ENCODE measurements at regions not wholly inside any gene's neighbourhood (a gene's known extent, or its start where the extent isn't known, plus 50 kb on each side); places are given as distances from the start of the nearest gene placed in this dataset.
A peak's percentile ranks its signal among the peaks of the same experiment; 100 is the strongest.

DNA sequence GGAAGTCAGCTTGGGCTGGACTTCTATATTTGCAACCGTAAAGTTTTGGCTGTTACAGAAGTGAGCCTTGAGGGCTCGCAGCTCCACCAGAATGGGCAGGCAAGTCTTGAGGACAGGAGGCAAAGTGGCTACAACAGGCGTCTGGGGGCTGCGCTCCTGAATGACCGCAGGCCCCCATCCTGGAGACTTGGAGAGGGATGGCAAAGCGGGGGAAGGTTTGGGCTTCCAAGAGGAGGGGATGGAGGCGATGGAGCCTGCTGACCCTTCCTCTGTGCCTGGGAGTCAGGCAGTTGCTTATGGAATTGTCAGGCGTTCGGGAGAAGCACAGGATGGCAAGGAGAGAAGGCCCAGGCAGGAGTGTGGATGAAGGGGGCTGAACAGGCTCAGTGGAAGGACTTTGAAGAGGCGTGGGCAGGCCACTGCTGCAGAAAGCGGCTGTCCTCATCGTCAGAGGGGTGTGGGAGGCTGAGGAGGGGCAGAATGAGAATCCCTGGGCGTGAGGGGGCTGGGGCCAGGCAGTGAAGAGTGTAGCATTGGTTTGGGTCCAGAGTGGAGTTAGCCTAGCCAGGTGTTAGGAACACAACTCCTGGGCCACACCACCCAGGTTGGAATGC lies 72.3 kb downstream of the INHBB start:
- 73 to 100% (median 90%) methylated on average over 1 to 4 of the region's 13 CpGs; no CpG with 5 or more reads in 5 of the 10 experiments for WGBS, 10 experiments
- no peak for ATAC-seq (replicated peaks in 6 of 8)
- no peak overlapping the region for H3K4me3 ChIP-seq
- in situ Hi-C loops (cut with MboI; ENCODE audit: low pct_unique_long_range_greater_than_20kb in 2 of 9, low sequenced_read_pairs in 9 of 9, unreplicated experiment in 9 of 9) = no loop called here
- peaks cover 0 to 4% of the 10 kb centered on the region in 2 donors for H3K4me1 ChIP-seq (replicated peaks in 1 of 2)
- no peak overlapping the region for H3K27ac ChIP-seq

DNA sequence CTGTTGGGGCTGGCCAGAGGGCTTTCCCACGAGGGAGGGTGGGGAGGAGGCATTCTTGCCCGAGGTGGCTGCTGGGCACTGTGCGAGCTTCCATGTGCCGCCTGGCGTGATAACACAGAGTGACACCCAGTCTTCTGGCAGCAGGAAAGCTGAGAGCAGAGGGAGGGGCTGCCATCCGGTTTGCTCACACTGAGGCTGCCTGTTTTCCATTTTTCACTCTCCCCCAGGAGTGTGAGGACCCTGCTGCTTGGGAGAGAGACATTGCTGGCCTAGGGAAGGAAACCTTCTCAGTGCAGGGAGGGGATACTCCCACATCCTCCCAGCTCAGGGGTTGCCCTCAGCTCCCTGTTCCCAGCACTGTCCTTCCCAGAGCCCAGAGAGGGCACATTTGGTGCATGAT lies 73.1 kb downstream of the INHBB start:
- ATAC-seq (replicated peaks in 6 of 8) = peak; percentile 41 to 90 (median 76)
- Histone ChIP-seq H3K4me3 (no peak overlapping the region), H3K4me1 (replicated peaks in 1 of 2) (peaks cover 0 to 4% of the 10 kb centered on the region in 2 donors), H3K27ac (no peak overlapping the region)
- WGBS, 10 experiments = 0 to 62% (median 0%) methylated on average over 1 to 4 of the region's 6 CpGs; no CpG with 5 or more reads in 7 of the 10 experiments
- in situ Hi-C loops (cut with MboI; ENCODE audit: low pct_unique_long_range_greater_than_20kb in 2 of 9, low sequenced_read_pairs in 9 of 9, unreplicated experiment in 9 of 9) = no loop called here

DNA sequence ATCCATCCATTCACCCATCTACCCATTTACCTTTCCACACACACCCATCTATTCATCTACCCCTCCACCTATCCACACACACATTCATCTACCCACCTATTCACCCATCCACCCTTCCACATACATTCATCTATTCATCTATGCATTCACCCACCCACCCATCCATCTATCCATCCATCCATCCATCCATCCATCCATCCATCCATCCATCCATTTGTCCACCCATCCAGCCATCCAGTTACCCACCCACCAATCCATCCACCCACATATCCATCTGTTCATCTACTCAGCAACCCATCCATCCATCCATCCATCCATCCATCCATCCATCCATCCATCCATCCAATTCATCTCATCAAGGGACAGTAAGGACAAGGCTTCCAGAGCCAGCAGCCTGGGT lies 74.0 kb downstream of the INHBB start:
- peaks cover 0 to 4% of the 10 kb centered on the region in 2 donors for H3K4me1 ChIP-seq (replicated peaks in 1 of 2)
- ATAC-seq (replicated peaks in 6 of 8) = no peak
- H3K4me3 ChIP-seq = no peak overlapping the region
- no peak overlapping the region for H3K27ac ChIP-seq
- in situ Hi-C loops (cut with MboI; ENCODE audit: low pct_unique_long_range_greater_than_20kb in 2 of 9, low sequenced_read_pairs in 9 of 9, unreplicated experiment in 9 of 9) = no loop called here

DNA sequence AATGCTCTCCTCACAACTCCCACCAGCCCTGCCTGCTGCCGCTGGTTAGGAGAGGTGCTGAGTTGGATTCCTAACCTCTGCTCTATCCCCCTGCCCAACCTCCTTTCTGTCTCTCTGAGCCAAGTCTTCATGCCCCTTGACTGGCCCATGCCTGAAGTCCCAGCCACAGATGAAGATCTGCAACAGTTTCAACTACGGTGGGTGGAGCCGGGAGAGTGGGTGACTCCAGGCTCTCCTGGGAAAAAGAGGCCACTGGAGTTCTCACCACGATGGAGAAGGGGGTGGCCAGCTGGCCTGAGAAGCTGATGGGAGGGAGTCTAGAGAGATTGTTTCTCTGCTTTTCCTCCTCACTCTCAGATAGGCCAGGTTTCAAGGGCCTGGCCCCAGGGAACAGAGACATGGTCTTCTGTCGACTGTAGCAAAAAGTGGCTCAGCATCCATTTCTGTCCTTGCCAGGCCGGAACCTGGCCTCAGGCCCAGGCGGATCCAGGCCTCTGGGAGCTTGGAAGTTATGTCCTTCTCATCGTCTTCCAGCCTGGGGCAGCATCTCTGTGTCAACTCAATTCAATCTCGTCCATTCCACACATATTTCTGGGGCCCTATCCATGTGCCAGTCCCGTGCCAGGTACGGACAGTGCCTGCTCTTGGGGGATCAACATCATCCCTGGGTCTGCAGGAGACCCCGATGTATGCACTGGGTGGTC lies 75.3 kb downstream of the INHBB start:
- WGBS, 10 experiments = 33 to 100% (median 83%) methylated on average over 1 to 6 of the region's 12 CpGs; no CpG with 5 or more reads in 2 of the 10 experiments
- no peak overlapping the region for H3K27ac ChIP-seq
- H3K4me3 ChIP-seq = no peak overlapping the region
- in situ Hi-C loops (cut with MboI; ENCODE audit: low pct_unique_long_range_greater_than_20kb in 2 of 9, low sequenced_read_pairs in 9 of 9, unreplicated experiment in 9 of 9) = no loop called here
- peaks cover 0 to 4% of the 10 kb centered on the region in 2 donors for H3K4me1 ChIP-seq (replicated peaks in 1 of 2)
- ATAC-seq (replicated peaks in 6 of 8) = no peak

GRCh38 chr2:120421830-120422175 lies 75.9 kb downstream of the INHBB start:
- no peak overlapping the region for H3K27ac ChIP-seq
- in situ Hi-C loops (cut with MboI; ENCODE audit: low pct_unique_long_range_greater_than_20kb in 2 of 9, low sequenced_read_pairs in 9 of 9, unreplicated experiment in 9 of 9) = no loop called here
- WGBS, 10 experiments = 19 to 70% (median 38%) methylated on average over 2 to 4 of the region's 7 CpGs; no CpG with 5 or more reads in 5 of the 10 experiments
- no peak overlapping the region for H3K4me3 ChIP-seq
- ATAC-seq (replicated peaks in 6 of 8) = no peak
- peaks cover 0 to 4% of the 10 kb centered on the region in 2 donors for H3K4me1 ChIP-seq (replicated peaks in 1 of 2)

GRCh38 chr2:120422465-120423160 lies 76.7 kb downstream of the INHBB start:
- peak in 2 of 8 experiments; percentile 24 to 61 for ATAC-seq (replicated peaks in 6 of 8)
- H3K4me1 ChIP-seq (replicated peaks in 1 of 2) = peaks cover 0 to 4% of the 10 kb centered on the region in 2 donors
- in situ Hi-C loops (cut with MboI; ENCODE audit: low pct_unique_long_range_greater_than_20kb in 2 of 9, low sequenced_read_pairs in 9 of 9, unreplicated experiment in 9 of 9) = no loop called here
- H3K4me3 ChIP-seq = no peak overlapping the region
- no peak overlapping the region for H3K27ac ChIP-seq
- WGBS, 10 experiments = 18 to 85% (median 55%) methylated on average over 1 to 8 of the region's 9 CpGs; no CpG with 5 or more reads in 2 of the 10 experiments

GRCh38 chr2:120423167-120423943 lies 77.4 kb downstream of the INHBB start:
- 0 to 87% (median 43%) methylated on average over 1 to 4 of the region's 6 CpGs; no CpG with 5 or more reads in 3 of the 10 experiments for WGBS, 10 experiments
- Histone ChIP-seq H3K4me1 (replicated peaks in 1 of 2) (peaks cover 0 to 4% of the 10 kb centered on the region in 2 donors), H3K4me3 (no peak overlapping the region), H3K27ac (no peak overlapping the region)
- in situ Hi-C loops (cut with MboI; ENCODE audit: low pct_unique_long_range_greater_than_20kb in 2 of 9, low sequenced_read_pairs in 9 of 9, unreplicated experiment in 9 of 9) = no loop called here
- ATAC-seq (replicated peaks in 6 of 8) = peak in 1 of 8 experiments; percentile 23

- WGBS, 10 experiments = 60 to 92% (median 74%) methylated on average over 1 to 11 of the region's 13 CpGs; no CpG with 5 or more reads in 5 of the 10 experiments
- no peak for ATAC-seq (replicated peaks in 6 of 8)
- Histone ChIP-seq H3K27ac (no peak overlapping the region), H3K4me3 (no peak overlapping the region), H3K4me1 (replicated peaks in 1 of 2) (peaks cover 0 to under 1% of the 10 kb centered on the region in 2 donors)
- in situ Hi-C loops (cut with MboI; ENCODE audit: low pct_unique_long_range_greater_than_20kb in 2 of 9, low sequenced_read_pairs in 9 of 9, unreplicated experiment in 9 of 9) = no loop called here
Observed at GRCh38 chr2:120424274-120424796, 78.4 kb downstream of the INHBB start.

GRCh38 chr2:120425014-120425413 lies 79.1 kb downstream of the INHBB start:
- ATAC-seq (replicated peaks in 6 of 8) = no peak
- in situ Hi-C loops (cut with MboI; ENCODE audit: low pct_unique_long_range_greater_than_20kb in 2 of 9, low sequenced_read_pairs in 9 of 9, unreplicated experiment in 9 of 9) = no loop called here
- Histone ChIP-seq H3K4me1 (replicated peaks in 1 of 2) (peaks cover 5 to 6% of the 10 kb centered on the region in 2 donors), H3K4me3 (no peak overlapping the region), H3K27ac (no peak overlapping the region)
- WGBS, 10 experiments = 67 to 85% methylated on average over 3 to 4 of the region's 16 CpGs; no CpG with 5 or more reads in 8 of the 10 experiments

- Histone ChIP-seq H3K4me1 (replicated peaks in 1 of 2) (peaks cover 8 to 12% of the 10 kb centered on the region in 2 donors), H3K27ac (no peak overlapping the region), H3K4me3 (no peak overlapping the region)
- no peak for ATAC-seq (replicated peaks in 6 of 8)
- 40 to 90% (median 79%) methylated on average over 2 to 6 of the region's 6 CpGs; no CpG with 5 or more reads in 2 of the 10 experiments for WGBS, 10 experiments
- in situ Hi-C loops (cut with MboI; ENCODE audit: low pct_unique_long_range_greater_than_20kb in 2 of 9, low sequenced_read_pairs in 9 of 9, unreplicated experiment in 9 of 9) = no loop called here
Observed at GRCh38 chr2:120428748-120429147, 82.8 kb downstream of the INHBB start.

DNA sequence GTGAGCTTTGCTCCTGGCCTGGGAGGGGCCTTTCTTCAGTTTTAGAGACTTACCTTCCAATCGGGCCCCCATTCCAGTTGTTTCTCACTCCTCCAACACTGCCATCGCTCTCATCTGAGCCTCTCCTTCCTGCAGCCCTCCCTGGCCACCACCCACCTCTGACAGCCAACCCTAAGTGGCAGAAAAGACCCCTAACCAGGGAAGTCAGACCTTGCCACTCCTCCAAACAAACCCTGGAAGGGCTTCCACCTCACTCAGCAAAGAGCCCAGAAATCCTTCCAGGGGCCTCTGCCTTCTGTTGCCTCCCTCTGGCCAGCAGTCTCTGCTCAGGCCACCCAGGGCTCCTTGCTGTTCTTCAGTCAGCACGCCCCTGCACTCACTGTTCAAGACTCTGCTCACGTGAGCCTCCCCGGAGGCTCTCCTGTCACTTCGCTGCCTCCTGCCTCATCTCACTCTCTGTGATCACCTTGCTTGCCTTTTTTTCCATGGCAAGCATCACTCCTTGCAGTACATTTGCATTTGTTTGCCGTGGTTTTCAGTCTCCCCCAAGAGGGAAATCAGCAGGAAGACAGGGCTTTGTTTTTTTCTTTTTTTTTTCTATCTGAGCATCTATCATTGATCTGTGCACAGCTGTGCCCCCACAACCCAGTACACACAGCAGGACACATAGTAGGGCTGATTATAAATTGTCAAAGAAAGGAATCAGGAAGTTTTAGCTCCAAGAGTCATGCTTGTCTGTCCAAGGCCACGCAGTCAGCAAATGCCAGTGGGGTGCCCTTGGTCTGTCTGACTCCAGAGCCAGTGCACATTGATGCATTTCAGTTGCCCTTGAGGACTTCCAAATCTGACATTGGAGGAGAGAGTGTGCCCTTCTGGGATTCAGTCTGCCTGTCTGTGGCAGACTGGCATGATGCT lies 83.9 kb downstream of the INHBB start:
- H3K27ac ChIP-seq = peak overlapping the region in 1 of 2 donors; percentile 21
- H3K4me1 ChIP-seq (replicated peaks in 1 of 2) = peaks cover 14 to 21% of the 10 kb centered on the region in 2 donors
- H3K4me3 ChIP-seq = no peak overlapping the region
- in situ Hi-C loops (cut with MboI; ENCODE audit: low pct_unique_long_range_greater_than_20kb in 2 of 9, low sequenced_read_pairs in 9 of 9, unreplicated experiment in 9 of 9) = no loop called here
- peak in 5 of 8 experiments; percentile 66 to 88 (median 84) for ATAC-seq (replicated peaks in 6 of 8)
- 20 to 80% (median 40%) methylated on average over 1 to 6 of the region's 8 CpGs; no CpG with 5 or more reads in 3 of the 10 experiments for WGBS, 10 experiments

DNA sequence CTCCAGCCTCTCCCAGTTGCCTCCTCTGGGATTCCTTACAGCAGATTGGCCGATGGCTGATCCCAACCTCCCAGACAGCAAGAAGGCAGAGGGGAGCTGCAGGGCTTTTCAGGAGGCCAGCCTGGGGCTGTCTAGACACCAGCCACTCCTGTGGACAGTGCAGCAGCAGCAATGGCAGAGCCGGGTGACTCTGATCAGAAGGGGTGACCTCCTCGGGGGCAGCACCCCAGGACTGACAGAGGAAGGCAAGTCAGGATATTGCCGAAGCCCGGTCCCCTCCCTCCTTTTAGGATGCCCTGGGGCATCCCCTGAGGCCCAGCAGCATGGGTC lies 84.5 kb downstream of the INHBB start:
- ATAC-seq (replicated peaks in 6 of 8) = peak in 5 of 8 experiments; percentile 6 to 32 (median 24)
- Histone ChIP-seq H3K4me3 (no peak overlapping the region), H3K27ac (no peak overlapping the region), H3K4me1 (replicated peaks in 1 of 2) (peaks cover 18 to 24% of the 10 kb centered on the region in 2 donors)
- 20 to 100% (median 43%) methylated on average over 1 to 2 of the region's 5 CpGs; no CpG with 5 or more reads in 5 of the 10 experiments for WGBS, 10 experiments
- in situ Hi-C loops (cut with MboI; ENCODE audit: low pct_unique_long_range_greater_than_20kb in 2 of 9, low sequenced_read_pairs in 9 of 9, unreplicated experiment in 9 of 9) = no loop called here

Data from motor neuron (in vitro differentiated cells).